ENCODE measurements at regions not wholly inside any gene's neighbourhood (a gene's known extent, or its start where the extent isn't known, plus 50 kb on each side); places are given as distances from the start of the nearest gene placed in this dataset.
A peak's percentile ranks its signal among the peaks of the same experiment; 100 is the strongest.

DNA sequence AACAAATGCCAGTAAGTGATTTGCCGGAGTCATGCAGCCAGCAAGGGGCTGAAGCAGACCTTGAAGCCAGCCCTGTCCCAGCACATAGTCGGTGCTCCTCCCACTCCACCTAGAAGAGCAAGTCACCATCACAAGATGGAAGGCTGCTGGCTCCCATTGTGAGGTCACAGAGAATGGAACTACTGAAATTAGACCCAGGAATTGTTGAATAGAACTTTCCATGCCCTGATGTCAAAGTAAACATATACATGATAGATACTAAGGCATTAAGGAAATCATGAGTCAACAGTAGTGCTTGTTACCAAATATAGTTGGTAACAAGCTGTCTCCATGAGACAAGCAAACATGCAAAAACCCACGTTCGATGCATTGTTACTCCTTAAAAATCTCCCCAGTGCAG, 177.1 kb upstream of the MID1 start:
- no peaks in the 10 kb centered on the region for H3K79me1 ChIP-seq (ENCODE audit: low read depth in 1 of 2, low read length in 2 of 2)
- no peak overlapping the region for H2BK5ac ChIP-seq (ENCODE audit: low read depth, low read length, poor library complexity, severe bottlenecking)
- H3K4me3 ChIP-seq (ENCODE audit: insufficient read depth, low read depth, low read length): no peak overlapping the region
- H3K27ac ChIP-seq (ENCODE audit: insufficient read depth, low read length): no peak overlapping the region
- peak overlapping the region; percentile 18; the same call in 1 of the 2 replicates for H2BK120ac ChIP-seq (ENCODE audit: low read depth, low read length)
- in situ Hi-C loops (cut with MboI; ENCODE audit: low sequenced_read_pairs): no loop called here
- dilution Hi-C loops (cut with HindIII; ENCODE audit: low sequenced_read_pairs, unreplicated experiment): no loop called here
- peak overlapping the region; percentile 36; the same call in 1 of the 2 replicates for H2BK20ac ChIP-seq (ENCODE audit: low read depth, low read length)
- H2BK15ac ChIP-seq (ENCODE audit: low read depth, low read length): no peak overlapping the region
- H3K56ac ChIP-seq (ENCODE audit: extremely low read depth, insufficient read depth, low read length): no peak overlapping the region
- no peak overlapping the region for H2AK9ac ChIP-seq (replicated peaks; ENCODE audit: low read depth, low read length, poor library complexity)
- H3K23ac ChIP-seq (ENCODE audit: low read depth, low read length): no peak overlapping the region
- no peak overlapping the region for H3K4me2 ChIP-seq (ENCODE audit: low read depth, low read length)
- CTCF ChIA-PET: no interaction called here
- no peak overlapping the region for H3K14ac ChIP-seq (replicated peaks; ENCODE audit: low read depth, low read length)
- no peak overlapping the region for H4K5ac ChIP-seq (ENCODE audit: low read depth, low read length)
- no peaks in the 10 kb centered on the region for H3K9me1 ChIP-seq (ENCODE audit: insufficient read depth, low read length)
- H4K20me1 ChIP-seq (ENCODE audit: insufficient read depth, low read length): no peaks in the 10 kb centered on the region
- WGBS, 2 experiments (ENCODE audit: extremely low coverage in 2 of 2, insufficient read length in 1 of 2): no CpG with 5 or more reads among the region's 4 CpGs
- no peak overlapping the region for H3K9ac ChIP-seq (ENCODE audit: low read depth, low read length)
- H2AFZ ChIP-seq (replicated peaks; ENCODE audit: low read length, poor library complexity): no peak overlapping the region
- no peak overlapping the region for H3K4ac ChIP-seq (ENCODE audit: low read depth, low read length)
- H3K9me3 ChIP-seq (ENCODE audit: control insufficient read depth, insufficient read depth, low read length): no peaks in the 10 kb centered on the region
- H3K27me3 ChIP-seq (ENCODE audit: control insufficient read depth, insufficient read depth, low read length): no peaks in the 10 kb centered on the region
- no peak overlapping the region for H4K91ac ChIP-seq (ENCODE audit: insufficient read depth, low read depth, low read length)
- DNase-seq: peak; percentile 71
- intact Hi-C loops (cut with micrococcal nuclease): no loop called here
- no peak overlapping the region for H2AK5ac ChIP-seq (ENCODE audit: low read depth, low read length)
- H3K4me1 ChIP-seq (ENCODE audit: control insufficient read depth, insufficient read depth, low read length): peaks cover 4% of the 10 kb centered on the region
- no TSS peak for BruUV-seq (replicated peaks)
- TF ChIP-seq, protein P1, sequence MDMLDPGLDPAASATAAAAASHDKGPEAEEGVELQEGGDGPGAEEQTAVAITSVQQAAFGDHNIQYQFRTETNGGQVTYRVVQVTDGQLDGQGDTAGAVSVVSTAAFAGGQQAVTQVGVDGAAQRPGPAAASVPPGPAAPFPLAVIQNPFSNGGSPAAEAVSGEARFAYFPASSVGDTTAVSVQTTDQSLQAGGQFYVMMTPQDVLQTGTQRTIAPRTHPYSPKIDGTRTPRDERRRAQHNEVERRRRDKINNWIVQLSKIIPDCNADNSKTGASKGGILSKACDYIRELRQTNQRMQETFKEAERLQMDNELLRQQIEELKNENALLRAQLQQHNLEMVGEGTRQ (IDR thresholded peaks at IDR 0.05; ENCODE audit: low read depth, low read length): no peak
- TF ChIP-seq RFX5 (IDR thresholded peaks at IDR 0.05; ENCODE audit: low read depth, low read length): no peak
- TF ChIP-seq FOS (IDR thresholded peaks at IDR 0.05; ENCODE audit: low read depth, low read length): no peak
- TF ChIP-seq CEBPB (IDR thresholded peaks at IDR 0.05; ENCODE audit: low read depth, low read length): no peak
- no peak for TF ChIP-seq SMC3 (IDR thresholded peaks at IDR 0.05; ENCODE audit: low read depth, low read length)
- TF ChIP-seq NFE2L2 (IDR thresholded peaks at IDR 0.05; ENCODE audit: low read depth, low read length): no peak
- TF ChIP-seq MAZ (IDR thresholded peaks at IDR 0.05; ENCODE audit: borderline replicate concordance, low read depth, low read length): no peak
- TF ChIP-seq BHLHE40 (IDR thresholded peaks at IDR 0.05; ENCODE audit: low read depth, low read length): no peak
- TF ChIP-seq CHD1 (IDR thresholded peaks at IDR 0.05; ENCODE audit: low read depth, low read length): no peak
- TF ChIP-seq, protein P2, sequence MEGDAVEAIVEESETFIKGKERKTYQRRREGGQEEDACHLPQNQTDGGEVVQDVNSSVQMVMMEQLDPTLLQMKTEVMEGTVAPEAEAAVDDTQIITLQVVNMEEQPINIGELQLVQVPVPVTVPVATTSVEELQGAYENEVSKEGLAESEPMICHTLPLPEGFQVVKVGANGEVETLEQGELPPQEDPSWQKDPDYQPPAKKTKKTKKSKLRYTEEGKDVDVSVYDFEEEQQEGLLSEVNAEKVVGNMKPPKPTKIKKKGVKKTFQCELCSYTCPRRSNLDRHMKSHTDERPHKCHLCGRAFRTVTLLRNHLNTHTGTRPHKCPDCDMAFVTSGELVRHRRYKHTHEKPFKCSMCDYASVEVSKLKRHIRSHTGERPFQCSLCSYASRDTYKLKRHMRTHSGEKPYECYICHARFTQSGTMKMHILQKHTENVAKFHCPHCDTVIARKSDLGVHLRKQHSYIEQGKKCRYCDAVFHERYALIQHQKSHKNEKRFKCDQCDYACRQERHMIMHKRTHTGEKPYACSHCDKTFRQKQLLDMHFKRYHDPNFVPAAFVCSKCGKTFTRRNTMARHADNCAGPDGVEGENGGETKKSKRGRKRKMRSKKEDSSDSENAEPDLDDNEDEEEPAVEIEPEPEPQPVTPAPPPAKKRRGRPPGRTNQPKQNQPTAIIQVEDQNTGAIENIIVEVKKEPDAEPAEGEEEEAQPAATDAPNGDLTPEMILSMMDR (conservative IDR thresholded peaks at IDR 0.05; ENCODE audit: low read depth, low read length): no peak
- TF ChIP-seq RCOR1 (IDR thresholded peaks at IDR 0.05; ENCODE audit: insufficient replicate concordance, low read length): no peak
- TF ChIP-seq RAD21 (IDR thresholded peaks at IDR 0.05; ENCODE audit: low read length): no peak
- TF ChIP-seq MXI1 (IDR thresholded peaks at IDR 0.05; ENCODE audit: borderline replicate concordance, low read depth, low read length): no peak
- TF ChIP-seq MAFK (IDR thresholded peaks at IDR 0.05; ENCODE audit: low read depth, low read length): no peak
- TF ChIP-seq, protein P3, sequence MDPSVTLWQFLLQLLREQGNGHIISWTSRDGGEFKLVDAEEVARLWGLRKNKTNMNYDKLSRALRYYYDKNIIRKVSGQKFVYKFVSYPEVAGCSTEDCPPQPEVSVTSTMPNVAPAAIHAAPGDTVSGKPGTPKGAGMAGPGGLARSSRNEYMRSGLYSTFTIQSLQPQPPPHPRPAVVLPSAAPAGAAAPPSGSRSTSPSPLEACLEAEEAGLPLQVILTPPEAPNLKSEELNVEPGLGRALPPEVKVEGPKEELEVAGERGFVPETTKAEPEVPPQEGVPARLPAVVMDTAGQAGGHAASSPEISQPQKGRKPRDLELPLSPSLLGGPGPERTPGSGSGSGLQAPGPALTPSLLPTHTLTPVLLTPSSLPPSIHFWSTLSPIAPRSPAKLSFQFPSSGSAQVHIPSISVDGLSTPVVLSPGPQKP (IDR thresholded peaks at IDR 0.05; ENCODE audit: borderline replicate concordance, low read depth, low read length): no peak
- no peak for TF ChIP-seq POLR2A (IDR thresholded peaks at IDR 0.05; ENCODE audit: low read depth, low read length)
- no peaks in the 10 kb centered on the region for H3K36me3 ChIP-seq (ENCODE audit: control insufficient read depth, insufficient read depth, low read length)
- no peak overlapping the region for H4K8ac ChIP-seq (ENCODE audit: low read depth in 2 of 2, low read length in 2 of 2)
- peak; percentile 77 for ATAC-seq (ENCODE audit: low read depth)
- no peak overlapping the region for H3K18ac ChIP-seq (ENCODE audit: low read depth, low read length)
- POLR2A ChIA-PET (ENCODE audit: unreplicated experiment): no interaction called here
